H9 (cell line): ENCODE measurements at regions not wholly inside any gene's neighbourhood (a gene's known extent, or its start where the extent isn't known, plus 50 kb on each side); places are given as distances from the start of the nearest gene placed in this dataset.

Experiments
- DNase-seq: peaks from one replicate; pipeline ENCODE4 v3.0.0-alpha.2; 2017
- H2AFZ ChIP-seq: one replicate; pipeline ENCODE4 v1.6.1; 2013; ENCODE audit warnings: mild to moderate bottlenecking, low read length, control low read depth, moderate library complexity
- H2AK5ac ChIP-seq: 2 replicates; pipeline ENCODE4 v1.6.1; 2013; ENCODE audit warnings: low read length, control low read depth, mixed read lengths; ENCODE audit not compliant: insufficient read length
- H2BK120ac ChIP-seq: one replicate; pipeline ENCODE4 v1.6.1; 2013; ENCODE audit warnings: low read depth, mild to moderate bottlenecking, low read length, control low read depth, inconsistent platforms; ENCODE audit not compliant: poor library complexity, severe bottlenecking
- H2BK12ac ChIP-seq: 2 replicates; pipeline ENCODE4 v1.6.1; 2013; ENCODE audit warnings: low read length, control low read depth, mixed read lengths, low read depth; ENCODE audit not compliant: insufficient read length
- H2BK15ac ChIP-seq: 2 replicates; pipeline ENCODE4 v1.6.1; 2013; ENCODE audit warnings: low read depth, low read length, control low read depth
- H2BK20ac ChIP-seq: one replicate; pipeline ENCODE4 v1.6.1; 2013; ENCODE audit warnings: low read depth, mild to moderate bottlenecking, low read length, control low read depth, inconsistent platforms; ENCODE audit not compliant: poor library complexity, severe bottlenecking
- H2BK5ac ChIP-seq: 2 replicates; pipeline ENCODE4 v1.6.1; 2013; ENCODE audit warnings: low read length, control low read depth, mixed read lengths; ENCODE audit not compliant: insufficient read length
- H3K14ac ChIP-seq: 2 replicates; pipeline ENCODE4 v1.6.1; 2013; ENCODE audit warnings: low read length, control low read depth; ENCODE audit not compliant: insufficient read depth
- H3K18ac ChIP-seq: 2 replicates; pipeline ENCODE4 v1.6.1; 2013; ENCODE audit warnings: low read depth, mild to moderate bottlenecking, mixed read lengths, low read length, control low read depth; ENCODE audit not compliant: insufficient read length
- H3K23ac ChIP-seq: 2 replicates; pipeline ENCODE4 v1.6.1; 2013; ENCODE audit warnings: low read length, control low read depth, mixed read lengths, low read depth; ENCODE audit not compliant: insufficient read length
- H3K23me2 ChIP-seq: 2 replicates; pipeline ENCODE4 v1.6.1; 2013; ENCODE audit warnings: low read depth, mild to moderate bottlenecking, mixed read lengths, low read length, control low read depth; ENCODE audit not compliant: insufficient read length, poor library complexity, severe bottlenecking
- H3K27ac ChIP-seq: 2 replicates; pipeline ENCODE4 v1.5.1; 2013; ENCODE audit warnings: low read length, control low read depth, mixed read lengths, low read depth; ENCODE audit not compliant: insufficient read length
- H3K27me3 ChIP-seq: 2 replicates; pipeline ENCODE4 v1.6.1; 2013; ENCODE audit warnings: low read length, control low read depth, inconsistent platforms; ENCODE audit not compliant: insufficient read depth
- H3K4ac ChIP-seq: 2 replicates; pipeline ENCODE4 v1.6.1; 2013; ENCODE audit warnings: low read depth, mild to moderate bottlenecking, control low read depth, inconsistent platforms, low read length, moderate library complexity
- H3K4me1 ChIP-seq: 2 replicates; pipeline ENCODE4 v1.6.1; 2013; ENCODE audit warnings: low read length, control low read depth, inconsistent platforms; ENCODE audit not compliant: insufficient read depth
- H3K4me2 ChIP-seq: 2 replicates; pipeline ENCODE4 v1.6.1; 2013; ENCODE audit warnings: low read length, control low read depth, mixed read lengths; ENCODE audit not compliant: insufficient read length, insufficient read depth
- H3K56ac ChIP-seq: 2 replicates; pipeline ENCODE4 v1.6.1; 2013; ENCODE audit warnings: low read depth, mild to moderate bottlenecking, mixed read lengths, low read length, control low read depth; ENCODE audit not compliant: insufficient read length
- H3K79me1 ChIP-seq: 2 replicates; pipeline ENCODE4 v1.6.1; 2013; ENCODE audit warnings: low read depth, mild to moderate bottlenecking, moderate library complexity, low read length, control low read depth, inconsistent platforms; ENCODE audit not compliant: insufficient read depth, poor library complexity, severe bottlenecking
- H3K79me2 ChIP-seq: 2 replicates; pipeline ENCODE4 v1.6.1; 2013; ENCODE audit warnings: low read length, control low read depth, inconsistent platforms; ENCODE audit not compliant: insufficient read depth
- H3K9ac ChIP-seq: 2 replicates; pipeline ENCODE4 v1.6.1; 2013; ENCODE audit warnings: low read length, control low read depth, mixed read lengths; ENCODE audit not compliant: insufficient read length; ENCODE audit errors: extremely low read depth
- H3K9me3 ChIP-seq: one replicate; pipeline ENCODE4 v1.6.1; 2013; ENCODE audit warnings: low read depth, low read length, inconsistent platforms; ENCODE audit not compliant: control insufficient read depth
- H3T11ph ChIP-seq: one replicate; pipeline ENCODE4 v1.6.1; 2013; ENCODE audit warnings: mild to moderate bottlenecking, low read length, control low read depth, inconsistent platforms
- H4K20me1 ChIP-seq: one replicate; pipeline ENCODE4 v1.6.1; 2013; ENCODE audit not compliant: control insufficient read depth, insufficient read length, insufficient read depth
- H4K5ac ChIP-seq: 2 replicates; pipeline ENCODE4 v1.6.1; 2013; ENCODE audit warnings: low read depth, mild to moderate bottlenecking, mixed read lengths, low read length, control low read depth; ENCODE audit not compliant: insufficient read length
- H4K8ac ChIP-seq: replicated peaks from 2 replicates; pipeline ENCODE4 v1.6.1; 2013; ENCODE audit warnings: low read length, control low read depth, mixed read lengths, low read depth; ENCODE audit not compliant: insufficient read length
- H4K91ac ChIP-seq: 2 replicates; pipeline ENCODE4 v1.6.1; 2013; ENCODE audit warnings: low read depth, mild to moderate bottlenecking, moderate library complexity, mixed read lengths, low read length, control low read depth; ENCODE audit not compliant: insufficient read length
- H3K27ac Mint-ChIP-seq, 3 experiments: 2 replicates in 2 of 3; 3 replicates in 1 of 3; pipeline ENCODE4 v1.8.0; 2020 to 2021; ENCODE audit warnings: mixed read lengths in 3 of 3, mild to moderate bottlenecking in 1 of 3, moderate library complexity in 1 of 3
- H3K27me3 Mint-ChIP-seq: 2 replicates; pipeline ENCODE4 v1.8.0; 2021; ENCODE audit warnings: low read depth, mild to moderate bottlenecking, moderate library complexity, mixed read lengths
- H3K36me3 Mint-ChIP-seq, 3 experiments: 2 replicates in 2 of 3; 3 replicates in 1 of 3; pipeline ENCODE4 v1.8.0; 2020 to 2021; ENCODE audit warnings: low read depth in 3 of 3, mixed read lengths in 3 of 3; ENCODE audit not compliant: insufficient read depth in 1 of 3
- H3K4me1 Mint-ChIP-seq, 2 experiments: 2 replicates each; pipeline ENCODE4 v1.8.0; 2020; ENCODE audit warnings: mixed read lengths in 2 of 2
- H3K4me3 Mint-ChIP-seq, 2 experiments: 2 replicates in 1 of 2; 3 replicates in 1 of 2; pipeline ENCODE4 v1.8.0; 2020 to 2021; ENCODE audit warnings: mild to moderate bottlenecking in 2 of 2, mixed read lengths in 2 of 2, moderate library complexity in 1 of 2
- H3K9me3 Mint-ChIP-seq, 2 experiments: 2 replicates in 1 of 2; 3 replicates in 1 of 2; pipeline ENCODE4 v1.8.0; 2020; ENCODE audit warnings: mild to moderate bottlenecking in 2 of 2, mixed read lengths in 2 of 2, moderate library complexity in 1 of 2
- WGBS: extraction: QIAGEN DNeasy Blood & Tissue Kit; methylation state at CpG from one replicate; pipeline ENCODE4 v1.1.7; 2013; ENCODE audit warnings: missing lambda C conversion rate, low lambda C conversion rate, mixed read lengths; ENCODE audit not compliant: insufficient read length; ENCODE audit errors: extremely low coverage; 5-methylcytosine and 5-hydroxymethylcytosine counted together
- TF ChIP-seq, protein P1 (sequence below): fragments of 200-600 bp; sonication (generic); conservative IDR thresholded peaks from 3 replicates; pipeline ENCODE4 v1.8.0; 2021; ENCODE audit warnings: antibody characterized with exemption, mild to moderate bottlenecking

DNA sequence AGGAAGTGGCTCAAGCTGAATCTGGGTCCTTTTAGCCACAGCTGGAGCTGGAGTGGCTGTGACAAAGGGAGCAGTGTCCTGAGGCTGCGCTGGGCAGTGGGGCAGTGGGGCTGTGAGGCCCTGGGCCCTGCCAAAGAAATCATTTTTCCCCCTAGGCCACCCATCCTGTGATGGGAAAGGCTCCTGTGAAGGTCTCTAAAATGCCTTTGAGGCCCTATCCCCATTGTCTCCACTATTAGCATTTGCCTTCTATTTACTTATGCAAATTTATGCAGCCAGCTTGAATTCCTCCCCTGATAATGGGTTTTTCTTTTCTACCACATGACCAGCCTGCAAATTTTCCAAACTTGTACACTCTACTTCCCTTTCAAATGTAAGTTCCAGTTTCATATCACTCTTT is 539.2 kb downstream of the MEI4 start:
- H2BK20ac ChIP-seq, result no peak overlapping the region
- no peak overlapping the region for H4K8ac ChIP-seq
- H2BK120ac ChIP-seq, result no peak overlapping the region
- H3K4me2 ChIP-seq, result no peak overlapping the region
- no peak overlapping the region for H3K18ac ChIP-seq
- WGBS, result no CpG with 5 or more reads among the region's 1 CpG
- H3T11ph ChIP-seq, result no peak overlapping the region
- Mint-ChIP-seq H3K27ac (no peak overlapping the region), H3K9me3 (peaks cover 33 to 41% of the 10 kb centered on the region in 2 experiments), H3K4me3 (no peak overlapping the region), H3K4me1 (peaks cover 6 to 7% of the 10 kb centered on the region in 2 experiments), H3K36me3 (peaks cover 6 to 25% (median 13%) of the 10 kb centered on the region in 3 experiments), H3K27me3 (peaks cover 89% of the 10 kb centered on the region)
- peak; percentile 34 for DNase-seq
- no peaks in the 10 kb centered on the region for H3K79me2 ChIP-seq
- no peak overlapping the region for H2AFZ ChIP-seq
- H3K79me1 ChIP-seq, result no peaks in the 10 kb centered on the region
- no peak overlapping the region for H3K27ac ChIP-seq
- no peaks in the 10 kb centered on the region for H4K20me1 ChIP-seq
- H4K91ac ChIP-seq, result no peak overlapping the region
- H3K9ac ChIP-seq, result no peak overlapping the region
- H3K23ac ChIP-seq, result no peak overlapping the region
- no peak overlapping the region for H2BK12ac ChIP-seq
- H2BK5ac ChIP-seq, result no peak overlapping the region
- TF ChIP-seq, protein P1, sequence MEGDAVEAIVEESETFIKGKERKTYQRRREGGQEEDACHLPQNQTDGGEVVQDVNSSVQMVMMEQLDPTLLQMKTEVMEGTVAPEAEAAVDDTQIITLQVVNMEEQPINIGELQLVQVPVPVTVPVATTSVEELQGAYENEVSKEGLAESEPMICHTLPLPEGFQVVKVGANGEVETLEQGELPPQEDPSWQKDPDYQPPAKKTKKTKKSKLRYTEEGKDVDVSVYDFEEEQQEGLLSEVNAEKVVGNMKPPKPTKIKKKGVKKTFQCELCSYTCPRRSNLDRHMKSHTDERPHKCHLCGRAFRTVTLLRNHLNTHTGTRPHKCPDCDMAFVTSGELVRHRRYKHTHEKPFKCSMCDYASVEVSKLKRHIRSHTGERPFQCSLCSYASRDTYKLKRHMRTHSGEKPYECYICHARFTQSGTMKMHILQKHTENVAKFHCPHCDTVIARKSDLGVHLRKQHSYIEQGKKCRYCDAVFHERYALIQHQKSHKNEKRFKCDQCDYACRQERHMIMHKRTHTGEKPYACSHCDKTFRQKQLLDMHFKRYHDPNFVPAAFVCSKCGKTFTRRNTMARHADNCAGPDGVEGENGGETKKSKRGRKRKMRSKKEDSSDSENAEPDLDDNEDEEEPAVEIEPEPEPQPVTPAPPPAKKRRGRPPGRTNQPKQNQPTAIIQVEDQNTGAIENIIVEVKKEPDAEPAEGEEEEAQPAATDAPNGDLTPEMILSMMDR, result no peak
- H3K4me1 ChIP-seq, result no peaks in the 10 kb centered on the region
- H3K9me3 ChIP-seq, result peaks cover 4% of the 10 kb centered on the region
- no peak overlapping the region for H2AK5ac ChIP-seq
- no peak overlapping the region for H4K5ac ChIP-seq
- H3K14ac ChIP-seq, result no peak overlapping the region
- H3K23me2 ChIP-seq, result no peaks in the 10 kb centered on the region
- no peak overlapping the region for H3K56ac ChIP-seq
- peaks cover 37% of the 10 kb centered on the region; the same call in 1 of the 2 replicates for H3K27me3 ChIP-seq
- H3K4ac ChIP-seq, result no peak overlapping the region
- H2BK15ac ChIP-seq, result no peak overlapping the region
